OCI-LY7 (cell line): ENCODE measurements at regions not wholly inside any gene's neighbourhood (a gene's known extent, or its start where the extent isn't known, plus 50 kb on each side); places are given as distances from the start of the nearest gene placed in this dataset.

Experiments
- BruUV-seq: library from RNA; stranded (reverse); fragments of 400-500 nt; replicated peaks from 2 replicates; lab custom pipeline; 2021; lab: Mats Ljungman, UMichigan
- CTCF ChIA-PET: fragments of 300-600 bp; sonication (Branson Sonifier 250); formaldehyde crosslinking; loops from one replicate; lab custom pipeline; 2022; ENCODE audit warnings: antibody characterized with exemption; ENCODE audit not compliant: unreplicated experiment; lab: Charles Lee
- POLR2A ChIA-PET: fragments of 300-600 bp; sonication (Branson Sonifier 250); formaldehyde crosslinking; loops from one replicate; lab custom pipeline; 2022; ENCODE audit warnings: antibody characterized with exemption; lab: Charles Lee
- DNase-seq: peaks from one replicate; pipeline ENCODE4 v3.0.0-alpha.2; 2015; ENCODE audit warnings: low spot score
- H2AFZ ChIP-seq: fragments of 200-600 bp; sonication (generic), shearing (Covaris generic); 2 replicates; pipeline ENCODE4 v1.6.1; 2014; ENCODE audit warnings: mild to moderate bottlenecking, antibody characterized with exemption, low read length, moderate library complexity
- H3K27ac ChIP-seq: fragments of 200-600 bp; sonication (generic); 2 replicates; pipeline ENCODE4 v1.5.1; 2014; ENCODE audit warnings: mixed run types, low read depth, mild to moderate bottlenecking, moderate library complexity, low read length, inconsistent platforms; ENCODE audit not compliant: poor library complexity, severe bottlenecking
- H3K36me3 ChIP-seq: fragments of 200-600 bp; sonication (generic); 2 replicates; pipeline ENCODE4 v1.6.1; 2014; ENCODE audit warnings: mild to moderate bottlenecking, antibody characterized with exemption, low read length, moderate library complexity, mixed read lengths; ENCODE audit not compliant: insufficient read depth
- H3K4me1 ChIP-seq: fragments of 200-600 bp; sonication (generic); 2 replicates; pipeline ENCODE4 v1.5.1; 2014; ENCODE audit warnings: mild to moderate bottlenecking, low read length; ENCODE audit not compliant: insufficient read depth, poor library complexity, severe bottlenecking
- H3K4me2 ChIP-seq: fragments of 200-600 bp; sonication (generic); 2 replicates; pipeline ENCODE4 v1.6.1; 2014; ENCODE audit warnings: mild to moderate bottlenecking, low read length
- H3K4me3 ChIP-seq: fragments of 200-600 bp; sonication (generic); 2 replicates; pipeline ENCODE4 v1.5.1; 2014; ENCODE audit warnings: mild to moderate bottlenecking, low read depth, low read length; ENCODE audit not compliant: poor library complexity, severe bottlenecking
- H3K79me2 ChIP-seq: fragments of 200-600 bp; sonication (generic); 2 replicates; pipeline ENCODE4 v1.6.1; 2016; ENCODE audit warnings: low read depth, mild to moderate bottlenecking, low read length, moderate library complexity, mixed read lengths; ENCODE audit not compliant: insufficient read depth
- H3K9me2 ChIP-seq: fragments of 200-600 bp; sonication (generic); 2 replicates; pipeline ENCODE4 v1.6.1; 2016; ENCODE audit warnings: mild to moderate bottlenecking, low read length, mixed read lengths; ENCODE audit not compliant: insufficient read depth
- H3K9me3 ChIP-seq: fragments of 200-600 bp; sonication (generic); 2 replicates; pipeline ENCODE4 v1.6.1; 2014; ENCODE audit warnings: mild to moderate bottlenecking, mixed run types, low read length, mixed read lengths
- H4K20me1 ChIP-seq: fragments of 200-600 bp; sonication (generic); 2 replicates; pipeline ENCODE4 v1.6.1; 2014; ENCODE audit warnings: mild to moderate bottlenecking, antibody characterized with exemption, low read length, moderate library complexity, mixed read lengths; ENCODE audit not compliant: insufficient read depth
- CTCF ChIP-seq: fragments of 200-600 bp; sonication (generic); conservative IDR thresholded peaks from 2 replicates; pipeline ENCODE4 v1.5.1; 2014; ENCODE audit warnings: mild to moderate bottlenecking, antibody characterized with exemption, low read length, moderate library complexity, mixed read lengths
- EZH2phosphoT487 ChIP-seq: fragments of 200-600 bp; sonication (generic); IDR thresholded peaks from 2 replicates; pipeline ENCODE4 v1.6.1; 2018; ENCODE audit warnings: low read depth, borderline replicate concordance, mild to moderate bottlenecking, mixed run types, antibody characterized with exemption, low read length, moderate library complexity, mixed read lengths
- intact Hi-C: fragments of 100-400 bp; cut with micrococcal nuclease; formaldehyde crosslinking; loops from one replicate; pipeline ENCODE4 v1.10.0; 2022; ENCODE audit not compliant: unreplicated experiment

GRCh38 chr7:52539414-52539813 lies 496.0 kb upstream of the POM121L12 start:
- Histone ChIP-seq H4K20me1 (no peaks in the 10 kb centered on the region), H3K4me1 (no peaks in the 10 kb centered on the region), H3K79me2 (no peaks in the 10 kb centered on the region), H3K9me2 (no peaks in the 10 kb centered on the region), H3K27ac (no peak overlapping the region), H3K9me3 (no peaks in the 10 kb centered on the region), H3K4me2 (no peak overlapping the region), H3K4me3 (no peak overlapping the region), H2AFZ (no peak overlapping the region), H3K36me3 (no peaks in the 10 kb centered on the region)
- TF ChIP-seq EZH2phosphoT487 = no peak
- no peak for TF ChIP-seq CTCF
- intact Hi-C loops = no loop called here
- no TSS peak for BruUV-seq
- POLR2A ChIA-PET = no interaction called here
- CTCF ChIA-PET = no interaction called here
- DNase-seq = no peak

GRCh38 chr7:52537051-52537450 lies 498.4 kb upstream of the POM121L12 start:
- TF ChIP-seq CTCF (no peak), EZH2phosphoT487 (no peak)
- DNase-seq = no peak
- no peak overlapping the region for H3K4me2 ChIP-seq
- no peaks in the 10 kb centered on the region for H3K79me2 ChIP-seq
- ChIA-PET CTCF (no interaction called here), POLR2A (interaction anchor here (0.7 kb wide), 1 partner anchor 1993 kb away, joined by 3 read pairs; no protein-coding TSS in a partner anchor)
- H3K27ac ChIP-seq = no peak overlapping the region
- intact Hi-C loops = no loop called here
- H3K4me1 ChIP-seq = no peaks in the 10 kb centered on the region
- H3K9me2 ChIP-seq = no peaks in the 10 kb centered on the region
- H3K9me3 ChIP-seq = no peaks in the 10 kb centered on the region
- H3K36me3 ChIP-seq = no peaks in the 10 kb centered on the region
- H3K4me3 ChIP-seq = no peak overlapping the region
- no peak overlapping the region for H2AFZ ChIP-seq
- BruUV-seq = no TSS peak
- H4K20me1 ChIP-seq = no peaks in the 10 kb centered on the region

- POLR2A ChIA-PET = no interaction called here
These were observed 509.6 kb upstream of the POM121L12 start for GRCh38 chr7:52525772-52526341.

More at GRCh38 chr7:52525772-52526341, 509.6 kb upstream of the POM121L12 start:
- no peaks in the 10 kb centered on the region for H3K9me2 ChIP-seq
- intact Hi-C loops = no loop called here
- H3K4me1 ChIP-seq = no peaks in the 10 kb centered on the region
- no peaks in the 10 kb centered on the region for H3K36me3 ChIP-seq
- CTCF ChIA-PET = no interaction called here
- no peak overlapping the region for H2AFZ ChIP-seq
- no TSS peak for BruUV-seq
- H3K79me2 ChIP-seq = no peaks in the 10 kb centered on the region
- no peak for DNase-seq
- no peaks in the 10 kb centered on the region for H3K9me3 ChIP-seq
- H3K4me3 ChIP-seq = no peak overlapping the region
- no peak for TF ChIP-seq EZH2phosphoT487
- no peak for TF ChIP-seq CTCF
- H3K4me2 ChIP-seq = no peak overlapping the region
- no peaks in the 10 kb centered on the region for H4K20me1 ChIP-seq
- H3K27ac ChIP-seq = no peak overlapping the region
